A673 (cell line): ENCODE measurements at regions not wholly inside any gene's neighbourhood (a gene's known extent, or its start where the extent isn't known, plus 50 kb on each side); places are given as distances from the start of the nearest gene placed in this dataset.

Experiments
- CTCF ChIP-seq: fragments of 300-800, 200-600 bp; sonication (generic); conservative IDR thresholded peaks from 2 replicates; pipeline ENCODE4 v1.5.1; 2017; ENCODE audit warnings: low read depth, mild to moderate bottlenecking, antibody characterized with exemption, low read length, moderate library complexity, mixed read lengths
- EZH2 ChIP-seq: fragments of 200-600 bp; sonication (generic); IDR thresholded peaks from 2 replicates; pipeline ENCODE4 v1.6.1; 2017; ENCODE audit warnings: borderline replicate concordance, low read depth, mild to moderate bottlenecking, mixed read lengths, antibody characterized with exemption, low read length; ENCODE audit not compliant: poor library complexity, severe bottlenecking

GRCh38 chr6:1118287-1118647 is 193.6 kb upstream of the FOXQ1 start:
- no peak for TF ChIP-seq CTCF
- TF ChIP-seq EZH2: no peak
